ENCODE measurements at regions not wholly inside any gene's neighbourhood (a gene's known extent, or its start where the extent isn't known, plus 50 kb on each side); places are given as distances from the start of the nearest gene placed in this dataset.
A peak's percentile ranks its signal among the peaks of the same experiment; 100 is the strongest.

- Histone ChIP-seq H3K4me3 (no peak overlapping the region), H3K4me2 (peak overlapping the region; percentile 50 to 81 (median 60)), H3K9ac (no peak overlapping the region), H3K27ac (peak overlapping the region in 10 of 11 experiments; percentile 3 to 74 (median 58); a peak in 14 of 22 replicates), H3K27me3 (no peaks in the 10 kb centered on the region), H3K4me1 (peaks cover 59 to 74% (median 67%) of the 10 kb centered on the region in 10 experiments), H4K20me1 (no peaks in the 10 kb centered on the region), H3K36me3 (no peaks in the 10 kb centered on the region), H3K9me3 (replicated peaks in 1 of 11) (no peaks in the 10 kb centered on the region)
- TF ChIP-seq Cebpa-rat (IDR thresholded peaks at IDR 0.05) = no peak
These were observed 302.2 kb downstream of the QKI start for GRCh38 chr6:163716690-163717089.

- no peaks in the 10 kb centered on the region for H3K27me3 ChIP-seq
- TF ChIP-seq Cebpa-rat (IDR thresholded peaks at IDR 0.05) = no peak
These were observed 301.3 kb downstream of the QKI start for GRCh38 chr6:163715846-163716245.

DNA sequence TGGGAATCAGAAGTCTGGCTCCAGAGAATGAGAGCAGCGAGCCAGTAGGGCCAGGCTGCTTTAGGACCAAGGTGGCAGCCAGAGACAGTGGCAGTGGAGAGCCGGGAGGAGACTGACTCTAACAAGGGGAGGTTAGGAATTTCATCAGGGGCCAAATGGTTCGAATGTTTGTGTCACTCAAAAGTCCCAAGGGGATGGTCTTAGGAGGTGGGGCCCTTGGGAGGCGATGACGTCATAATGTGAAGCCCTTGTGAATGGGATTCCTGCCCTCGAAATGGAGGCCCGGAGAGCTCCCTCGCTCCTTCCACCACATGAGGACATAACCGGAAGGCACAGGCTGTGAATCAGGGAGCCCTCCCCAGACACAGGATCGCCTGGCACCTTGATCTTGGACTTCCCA, 299.7 kb downstream of the QKI start:
- Histone ChIP-seq H3K4me1 (peaks cover 81 to 96% (median 91%) of the 10 kb centered on the region in 10 experiments), H4K20me1 (no peaks in the 10 kb centered on the region), H3K4me2 (peak overlapping the region; percentile 30 to 84 (median 61); a peak in 20 of 22 replicates), H3K9ac (peak overlapping the region in 1 of 11 experiments; percentile 50; a peak in 3 of 22 replicates), H3K27me3 (no peaks in the 10 kb centered on the region), H3K9me3 (replicated peaks in 1 of 11) (no peaks in the 10 kb centered on the region), H3K4me3 (no peak overlapping the region), H3K27ac (peak overlapping the region in 10 of 11 experiments; percentile 57 to 89 (median 70); a peak in 18 of 22 replicates), H3K36me3 (no peaks in the 10 kb centered on the region)
- no peak for TF ChIP-seq Cebpa-rat (IDR thresholded peaks at IDR 0.05)

More at GRCh38 chr6:163715846-163716245, 301.3 kb downstream of the QKI start:
- Histone ChIP-seq H3K27ac (peak overlapping the region in 2 of 11 experiments; percentile 60 to 74; a peak in 4 of 22 replicates), H3K36me3 (no peaks in the 10 kb centered on the region), H3K4me2 (peak overlapping the region in 10 of 11 experiments; percentile 22 to 81 (median 56); a peak in 12 of 22 replicates), H3K9ac (no peak overlapping the region), H3K9me3 (replicated peaks in 1 of 11) (no peaks in the 10 kb centered on the region), H3K4me1 (peaks cover 68 to 82% (median 75%) of the 10 kb centered on the region in 10 experiments), H3K4me3 (no peak overlapping the region), H4K20me1 (no peaks in the 10 kb centered on the region)

GRCh38 chr6:163712981-163713380, 298.5 kb downstream of the QKI start:
- H3K9ac ChIP-seq = peak overlapping the region; percentile 66 to 83 (median 73); a peak in 21 of 22 replicates
- H3K9me3 ChIP-seq (replicated peaks in 1 of 11) = no peaks in the 10 kb centered on the region
- peaks cover 81 to 96% (median 93%) of the 10 kb centered on the region in 10 experiments for H3K4me1 ChIP-seq
- no peaks in the 10 kb centered on the region for H4K20me1 ChIP-seq
- TF ChIP-seq Cebpa-rat (IDR thresholded peaks at IDR 0.05) = no peak
- peak overlapping the region; percentile 73 to 96 (median 88) for H3K27ac ChIP-seq
- no peaks in the 10 kb centered on the region for H3K36me3 ChIP-seq
- peak overlapping the region; percentile 80 to 97 (median 90) for H3K4me2 ChIP-seq
- H3K4me3 ChIP-seq = peak overlapping the region in 7 of 10 experiments; percentile 1 to 57 (median 33); a peak in 9 of 20 replicates
- no peaks in the 10 kb centered on the region for H3K27me3 ChIP-seq

DNA sequence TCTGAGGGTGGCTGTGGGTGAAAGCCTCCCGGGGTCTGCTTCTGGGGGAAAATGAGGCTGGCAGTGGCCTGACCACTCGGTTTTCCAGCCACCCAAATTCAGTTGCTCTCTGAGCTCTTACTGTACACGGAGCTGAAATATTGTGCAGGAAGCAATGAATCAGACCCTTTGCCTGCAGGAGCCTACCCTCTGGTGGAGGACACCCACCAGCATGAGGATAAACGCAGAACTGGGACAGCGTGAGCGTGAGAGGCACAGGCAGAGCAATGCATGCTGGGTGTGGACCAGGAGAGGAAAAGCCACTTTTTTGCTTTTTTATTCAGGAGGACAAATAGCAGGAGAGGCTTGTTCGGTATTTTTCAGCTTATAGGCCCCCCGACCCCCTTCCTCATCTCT, 298.0 kb downstream of the QKI start:
- H3K9ac ChIP-seq = peak overlapping the region; percentile 66 to 83 (median 73); a peak in 21 of 22 replicates
- no peaks in the 10 kb centered on the region for H4K20me1 ChIP-seq
- peaks cover 81 to 97% (median 93%) of the 10 kb centered on the region in 10 experiments for H3K4me1 ChIP-seq
- no peak for TF ChIP-seq Cebpa-rat (IDR thresholded peaks at IDR 0.05)
- peak overlapping the region; percentile 80 to 97 (median 90) for H3K4me2 ChIP-seq
- no peaks in the 10 kb centered on the region for H3K36me3 ChIP-seq
- H3K4me3 ChIP-seq = peak overlapping the region in 9 of 10 experiments; percentile 1 to 57 (median 33); a peak in 11 of 20 replicates
- H3K9me3 ChIP-seq (replicated peaks in 1 of 11) = no peaks in the 10 kb centered on the region
- H3K27ac ChIP-seq = peak overlapping the region; percentile 73 to 96 (median 88)
- H3K27me3 ChIP-seq = no peaks in the 10 kb centered on the region

DNA sequence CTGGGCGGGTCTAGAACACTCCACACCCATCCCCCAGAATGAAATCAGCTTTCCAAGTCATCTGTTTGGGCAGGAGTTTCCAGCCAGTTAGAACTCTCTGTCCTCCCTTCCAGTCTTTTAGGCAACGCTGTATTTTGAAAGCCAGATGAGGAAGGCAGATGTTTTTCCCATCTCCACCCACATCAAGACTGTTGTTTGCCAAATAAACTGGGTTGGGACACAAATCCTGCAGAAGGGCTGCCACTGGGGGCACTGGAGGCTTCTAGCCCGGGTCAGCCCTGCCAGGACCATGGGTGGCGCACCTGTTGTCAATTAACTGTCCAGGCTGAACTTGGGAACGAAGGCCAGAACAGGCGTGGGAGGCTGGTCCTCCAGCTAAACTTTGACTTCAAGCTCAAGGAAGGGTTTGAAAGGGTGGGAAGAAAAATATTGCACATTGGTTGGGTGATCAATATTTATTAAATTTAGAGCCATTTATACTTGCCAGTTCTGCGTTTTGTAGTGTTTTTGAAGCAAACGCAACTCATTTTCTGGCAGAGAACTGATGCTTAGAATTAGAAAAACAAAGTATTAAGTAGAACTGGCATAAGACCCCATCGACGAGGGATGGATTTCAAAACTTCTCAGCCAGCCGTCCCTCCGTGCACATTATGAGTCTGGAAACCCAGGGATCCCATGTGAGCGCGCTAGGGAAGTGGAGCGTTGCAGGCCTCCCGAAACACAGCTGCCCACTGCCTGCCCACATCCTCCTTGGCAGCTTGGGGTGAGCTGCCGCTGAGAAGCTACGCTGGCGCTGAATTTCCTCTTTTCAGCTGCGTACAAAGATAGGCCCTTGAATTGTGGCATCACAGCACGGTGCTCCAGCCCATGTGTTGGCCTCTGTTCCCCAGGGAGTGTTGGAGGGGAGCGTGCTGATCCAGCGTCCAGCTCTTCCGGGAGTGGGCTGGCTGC, 297.4 kb downstream of the QKI start:
- Histone ChIP-seq H3K4me1 (peaks cover 81 to 98% (median 93%) of the 10 kb centered on the region in 10 experiments), H3K27ac (peak overlapping the region; percentile 73 to 96 (median 88)), H4K20me1 (no peaks in the 10 kb centered on the region), H3K27me3 (no peaks in the 10 kb centered on the region), H3K9ac (peak overlapping the region; percentile 66 to 83 (median 73); a peak in 21 of 22 replicates), H3K36me3 (no peaks in the 10 kb centered on the region), H3K4me2 (peak overlapping the region; percentile 80 to 97 (median 90)), H3K9me3 (replicated peaks in 1 of 11) (no peaks in the 10 kb centered on the region), H3K4me3 (peak overlapping the region in 9 of 10 experiments; percentile 6 to 57 (median 33); a peak in 12 of 20 replicates)
- TF ChIP-seq Cebpa-rat (IDR thresholded peaks at IDR 0.05) = peak in 4 of 11 experiments; percentile 18 to 64 (median 48); a peak in 3 of 22 replicates

DNA sequence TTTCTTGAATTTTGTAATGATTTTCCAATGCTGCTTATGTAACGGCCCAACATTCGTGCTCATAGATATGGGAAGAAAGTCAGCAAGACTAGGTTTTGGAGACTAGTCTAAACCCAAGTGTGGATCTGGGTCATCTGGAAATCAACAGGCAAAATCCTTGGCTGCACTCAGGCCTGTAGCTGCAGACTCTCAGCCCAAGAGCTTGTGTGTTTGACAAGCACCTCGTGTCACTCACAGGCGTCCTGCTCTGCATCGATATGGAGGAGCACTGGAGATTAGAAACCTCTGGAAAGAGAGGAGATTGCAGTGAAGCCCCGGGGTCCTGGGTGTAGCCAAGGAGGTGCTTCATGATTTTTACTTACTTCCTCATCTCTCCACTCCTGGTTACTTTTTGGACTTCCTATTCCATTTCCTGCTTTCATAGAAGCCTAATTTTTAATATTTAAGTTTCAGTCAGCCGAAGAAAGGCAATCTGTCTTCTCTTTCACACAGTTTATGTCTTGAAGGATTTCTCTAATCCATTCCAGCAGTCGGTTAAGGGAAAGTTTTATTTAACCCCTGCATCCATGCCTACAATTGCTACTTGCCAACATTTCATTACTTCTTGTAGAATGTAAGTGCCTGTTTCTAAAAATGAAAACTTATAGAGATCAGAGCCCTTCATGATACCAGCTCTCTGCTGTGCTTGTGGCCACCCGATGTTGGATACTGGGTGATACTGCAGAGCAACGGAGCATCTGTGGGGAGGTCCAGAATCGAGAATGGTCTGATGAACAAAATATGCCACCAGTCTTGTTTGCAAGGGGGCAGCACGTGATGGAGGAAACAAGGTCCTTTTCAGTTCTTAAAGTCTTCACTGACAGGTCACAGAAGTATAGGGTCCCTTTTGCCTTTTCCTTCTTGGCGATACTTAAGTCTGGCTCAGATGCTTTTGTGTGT, 296.3 kb downstream of the QKI start:
- peak overlapping the region; percentile 64 to 96 (median 88); a peak in 21 of 22 replicates for H3K27ac ChIP-seq
- H3K4me3 ChIP-seq = peak overlapping the region in 2 of 10 experiments; percentile 4 to 29; a peak in 2 of 20 replicates
- H3K9me3 ChIP-seq (replicated peaks in 1 of 11) = no peaks in the 10 kb centered on the region
- no peaks in the 10 kb centered on the region for H3K36me3 ChIP-seq
- peak overlapping the region; percentile 80 to 97 (median 90) for H3K4me2 ChIP-seq
- H3K4me1 ChIP-seq = peaks cover 80 to 98% (median 93%) of the 10 kb centered on the region in 10 experiments
- no peak for TF ChIP-seq Cebpa-rat (IDR thresholded peaks at IDR 0.05)
- peak overlapping the region in 8 of 11 experiments; percentile 13 to 83 (median 76); a peak in 11 of 22 replicates for H3K9ac ChIP-seq
- no peaks in the 10 kb centered on the region for H3K27me3 ChIP-seq
- H4K20me1 ChIP-seq = no peaks in the 10 kb centered on the region

- H3K27ac ChIP-seq = peak overlapping the region in 10 of 11 experiments; percentile 2 to 96 (median 88); a peak in 17 of 22 replicates
- H3K4me2 ChIP-seq = peak overlapping the region; percentile 80 to 97 (median 90)
- H3K36me3 ChIP-seq = no peaks in the 10 kb centered on the region
- no peak overlapping the region; a peak in 1 of 20 replicates for H3K4me3 ChIP-seq
- TF ChIP-seq Cebpa-rat (IDR thresholded peaks at IDR 0.05) = no peak
- no peaks in the 10 kb centered on the region; a peak in 1 of 22 replicates for H3K9me3 ChIP-seq (replicated peaks in 1 of 11)
- 0 out of 22 replicates have a peak overlapping the region, but pooled peaks of 1 of the 11 experiments have one; percentile 33 for H3K9ac ChIP-seq
- peaks cover 79 to 97% (median 87%) of the 10 kb centered on the region in 10 experiments for H3K4me1 ChIP-seq
- no peaks in the 10 kb centered on the region for H4K20me1 ChIP-seq
- H3K27me3 ChIP-seq = no peaks in the 10 kb centered on the region
These were observed 295.2 kb downstream of the QKI start for GRCh38 chr6:163709693-163710092.

Data from BLaER1 treated with 17β-estradiol and CSF1 and Interleukin-3, amounts not matched to agents 10 nM and 100 nM (cell line).